Stomach (tissue), 8 donors: ENCODE measurements at regions not wholly inside any gene's neighbourhood (a gene's known extent, or its start where the extent isn't known, plus 50 kb on each side); places are given as distances from the start of the nearest gene placed in this dataset.

ENCODE experiments used
- DNase-seq, 2 donors: peaks; one replicate each; pipeline versions ENCODE4 v3.0.0 to v3.0.0-alpha.2; 2013 to 2019
- H3K27ac ChIP-seq, 5 donors: fragments of 200-600 bp in 4 of 5; sonication (generic) in 4 of 5; one replicate each; pipeline ENCODE4 v1.5.1; 2013 to 2019; ENCODE audit warnings: mild to moderate bottlenecking in 1 of 5, moderate library complexity in 1 of 5
- H3K27me3 ChIP-seq, 3 donors: fragments of 200-600 bp; sonication (generic); one replicate each; pipeline ENCODE4 v1.5.1; 2017 to 2019; ENCODE audit warnings: mixed run types in 1 of 3
- H3K36me3 ChIP-seq, 4 donors: fragments of 200-600 bp; sonication (generic); 1 replicate in 3 of 4; 2 replicates in 1 of 4; pipeline ENCODE4 v1.5.1; 2016 to 2019
- H3K4me1 ChIP-seq, 4 donors: fragments of 200-600 bp; sonication (generic); one replicate each; pipeline ENCODE4 v1.5.1; 2016 to 2019
- H3K4me3 ChIP-seq, 4 donors: fragments of 200-600 bp; sonication (generic) in 3 of 4; one replicate each; pipeline ENCODE4 v1.5.1; 2016 to 2019; ENCODE audit warnings: mild to moderate bottlenecking in 1 of 4
- H3K9me3 ChIP-seq, 4 donors: fragments of 200-600 bp; sonication (generic); one replicate each; pipeline ENCODE4 v1.5.1; 2016 to 2019
- EP300 ChIP-seq: sonication (generic); formaldehyde crosslinking; IDR thresholded peaks from one replicate; pipeline ENCODE4 v1.6.1; 2017; ENCODE audit warnings: antibody characterized with exemption
- POLR2A ChIP-seq, 4 donors: fragments of 450-650 bp; IDR thresholded peaks; one replicate each; pipeline ENCODE4 v1.6.1; 2016; ENCODE audit warnings: antibody characterized with exemption in 4 of 4, control low read depth in 2 of 4, mild to moderate bottlenecking in 1 of 4, moderate library complexity in 1 of 4
- POLR2AphosphoS5 ChIP-seq, 3 donors: sonication (generic); formaldehyde crosslinking; IDR thresholded peaks; one replicate each; pipeline ENCODE4 v1.6.1; 2016; ENCODE audit warnings: antibody characterized with exemption in 3 of 3
- WGBS, 5 donors: extraction: QIAGEN DNeasy Blood & Tissue Kit in 3 of 5; methylation state at CpG; one replicate each; pipeline versions ENCODE4 v1.1.5 to v1.1.7; 2013 to 2018; 5-methylcytosine and 5-hydroxymethylcytosine counted together
- intact Hi-C: fragments of 100-400 bp; cut with DNase I; formaldehyde crosslinking; loops from one replicate; pipeline ENCODE4 v1.15.1; 2023; ENCODE audit warnings: low total_unique reads
- TF ChIP-seq, protein P1 (sequence below), 7 experiments: fragments of 450-650 bp in 4 of 7; fragments of 200-600 bp in 3 of 7; sonication (generic) in 3 of 7; IDR thresholded peaks; one replicate each; pipeline ENCODE4 v1.5.1; 2016 to 2019; ENCODE audit warnings: antibody characterized with exemption in 7 of 7, control low read depth in 2 of 7, mild to moderate bottlenecking in 1 of 7
- donor health status: healthy with polysubstance abuse.
- donor health status: Bipolar disorder and iron deficiency.
- donor health status: healthy.

DNA sequence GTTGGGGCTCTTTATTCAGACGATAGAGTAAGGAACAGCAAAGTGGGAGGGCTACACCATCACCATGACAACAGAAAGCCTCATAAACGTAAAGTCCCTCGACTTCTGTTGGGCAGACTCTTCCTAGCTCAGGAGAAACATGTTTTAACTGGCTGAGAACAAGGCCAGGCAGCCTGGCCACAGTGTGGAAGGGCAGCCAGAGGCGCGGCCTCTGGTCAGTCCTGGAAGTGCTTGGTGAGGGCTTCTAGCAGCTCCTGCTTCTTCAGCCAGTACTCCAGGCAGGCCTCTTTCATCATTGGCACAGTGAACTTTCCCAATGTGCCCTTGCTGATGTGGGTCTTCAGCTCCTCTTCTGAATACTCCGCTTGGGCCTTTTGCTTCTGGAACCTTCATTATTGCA is 690.9 kb downstream of the PCDH19 start:
- no peak for DNase-seq
- no peak overlapping the region for H3K27ac ChIP-seq
- no peaks in the 10 kb centered on the region for H3K4me1 ChIP-seq
- peaks cover 0 to 7% (median 0%) of the 10 kb centered on the region in 4 donors for H3K9me3 ChIP-seq
- peaks cover 0 to 4% (median 0%) of the 10 kb centered on the region in 3 donors for H3K27me3 ChIP-seq
- intact Hi-C loops: no loop called here
- H3K36me3 ChIP-seq: no peaks in the 10 kb centered on the region
- TF ChIP-seq, protein P1, sequence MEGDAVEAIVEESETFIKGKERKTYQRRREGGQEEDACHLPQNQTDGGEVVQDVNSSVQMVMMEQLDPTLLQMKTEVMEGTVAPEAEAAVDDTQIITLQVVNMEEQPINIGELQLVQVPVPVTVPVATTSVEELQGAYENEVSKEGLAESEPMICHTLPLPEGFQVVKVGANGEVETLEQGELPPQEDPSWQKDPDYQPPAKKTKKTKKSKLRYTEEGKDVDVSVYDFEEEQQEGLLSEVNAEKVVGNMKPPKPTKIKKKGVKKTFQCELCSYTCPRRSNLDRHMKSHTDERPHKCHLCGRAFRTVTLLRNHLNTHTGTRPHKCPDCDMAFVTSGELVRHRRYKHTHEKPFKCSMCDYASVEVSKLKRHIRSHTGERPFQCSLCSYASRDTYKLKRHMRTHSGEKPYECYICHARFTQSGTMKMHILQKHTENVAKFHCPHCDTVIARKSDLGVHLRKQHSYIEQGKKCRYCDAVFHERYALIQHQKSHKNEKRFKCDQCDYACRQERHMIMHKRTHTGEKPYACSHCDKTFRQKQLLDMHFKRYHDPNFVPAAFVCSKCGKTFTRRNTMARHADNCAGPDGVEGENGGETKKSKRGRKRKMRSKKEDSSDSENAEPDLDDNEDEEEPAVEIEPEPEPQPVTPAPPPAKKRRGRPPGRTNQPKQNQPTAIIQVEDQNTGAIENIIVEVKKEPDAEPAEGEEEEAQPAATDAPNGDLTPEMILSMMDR (IDR thresholded peaks at IDR 0.05): no peak
- TF ChIP-seq POLR2A (IDR thresholded peaks at IDR 0.05) (no peak), POLR2AphosphoS5 (IDR thresholded peaks at IDR 0.05) (no peak)
- no peak overlapping the region for H3K4me3 ChIP-seq
- 64 to 86% (median 69%) methylated on average over 6 of the region's 6 CpGs for WGBS, 5 donors

DNA sequence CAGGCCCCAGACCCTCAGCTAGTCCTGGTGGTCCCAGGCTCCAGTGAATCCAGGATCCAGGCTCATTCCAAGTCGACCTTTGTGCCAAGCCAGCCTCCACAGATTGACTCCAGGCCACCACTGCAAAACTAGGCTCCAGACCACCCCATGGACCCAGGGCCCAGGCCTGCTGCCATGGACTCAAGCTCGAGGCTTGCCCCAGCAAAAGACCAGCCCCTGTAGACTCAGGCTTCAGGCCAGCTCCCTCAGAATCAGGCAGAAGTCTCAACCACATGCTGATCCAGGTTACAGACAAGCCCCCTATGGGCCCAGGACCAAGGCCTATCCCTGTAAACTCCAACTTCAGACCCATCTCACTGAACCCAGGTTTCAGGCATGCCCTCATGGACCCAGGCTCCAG is 692.4 kb downstream of the PCDH19 start:
- no peak for DNase-seq
- Histone ChIP-seq H3K27ac (no peak overlapping the region), H3K36me3 (no peaks in the 10 kb centered on the region), H3K27me3 (no peaks in the 10 kb centered on the region), H3K4me1 (no peaks in the 10 kb centered on the region), H3K9me3 (peaks cover 0 to 7% (median 0%) of the 10 kb centered on the region in 4 donors), H3K4me3 (no peak overlapping the region)
- intact Hi-C loops: no loop called here
- 15 to 44% (median 41%) methylated on average over 2 of the region's 2 CpGs; no CpG with 5 or more reads in 1 of the 5 donors for WGBS, 5 donors
- TF ChIP-seq POLR2AphosphoS5 (IDR thresholded peaks at IDR 0.05): no peak
- TF ChIP-seq POLR2A (IDR thresholded peaks at IDR 0.05): no peak
- no peak for TF ChIP-seq EP300
- TF ChIP-seq, protein P1 (IDR thresholded peaks at IDR 0.05): no peak

DNA sequence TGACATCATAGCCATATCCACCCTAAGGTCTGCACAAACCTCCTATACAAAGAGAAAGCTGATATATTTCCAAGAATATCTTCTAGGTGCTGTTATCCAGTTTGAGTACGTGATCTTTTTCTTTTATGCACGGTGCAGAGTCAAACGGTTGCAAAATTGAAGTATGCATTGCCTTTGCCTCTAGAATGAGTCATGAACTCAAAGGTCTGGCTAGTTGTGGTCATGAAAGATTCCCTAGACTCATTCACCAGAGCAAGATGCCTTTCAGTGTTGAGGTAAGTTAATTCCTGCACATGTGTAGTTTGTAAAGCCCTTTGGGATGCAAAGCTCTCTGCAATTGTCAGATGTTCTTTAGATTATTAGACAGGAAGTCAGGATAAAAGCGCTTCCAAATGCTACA is 704.4 kb downstream of the PCDH19 start:
- intact Hi-C loops: no loop called here
- no peaks in the 10 kb centered on the region for H3K4me1 ChIP-seq
- H3K27ac ChIP-seq: no peak overlapping the region
- no peak for DNase-seq
- WGBS, 5 donors: 51 to 69% (median 63%) methylated on average over 4 of the region's 4 CpGs
- H3K27me3 ChIP-seq: no peaks in the 10 kb centered on the region
- no peaks in the 10 kb centered on the region for H3K36me3 ChIP-seq
- H3K9me3 ChIP-seq: no peaks in the 10 kb centered on the region
- no peak overlapping the region for H3K4me3 ChIP-seq
- TF ChIP-seq POLR2A (IDR thresholded peaks at IDR 0.05): no peak
- TF ChIP-seq, protein P1 (IDR thresholded peaks at IDR 0.05): no peak
- no peak for TF ChIP-seq POLR2AphosphoS5 (IDR thresholded peaks at IDR 0.05)
- no peak for TF ChIP-seq EP300

DNA sequence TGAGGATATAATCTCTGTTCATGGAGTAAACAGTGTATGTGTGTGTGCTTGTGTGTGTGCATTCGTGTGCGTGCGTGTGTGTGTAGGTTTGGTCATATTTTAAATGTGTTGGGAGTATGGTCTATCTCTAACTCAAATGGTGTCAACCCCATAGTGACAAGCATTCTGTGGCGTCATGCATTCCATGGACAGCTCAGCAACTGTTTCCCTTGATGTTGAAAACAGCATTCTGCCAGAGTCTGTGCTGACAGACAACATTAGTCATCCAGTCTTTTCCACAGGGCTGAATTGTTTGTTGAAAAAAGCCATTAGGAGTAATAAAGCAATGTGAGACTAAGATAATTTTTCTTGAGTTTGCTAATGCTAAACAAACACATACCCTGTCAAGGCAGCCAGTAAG is 706.6 kb downstream of the PCDH19 start:
- H3K27ac ChIP-seq: no peak overlapping the region
- DNase-seq: peak in 1 of 2 donors; percentile 16
- no peaks in the 10 kb centered on the region for H3K9me3 ChIP-seq
- no peaks in the 10 kb centered on the region for H3K36me3 ChIP-seq
- intact Hi-C loops: no loop called here
- no peaks in the 10 kb centered on the region for H3K4me1 ChIP-seq
- no peaks in the 10 kb centered on the region for H3K27me3 ChIP-seq
- 57 to 77% (median 67%) methylated on average over 4 of the region's 4 CpGs for WGBS, 5 donors
- no peak overlapping the region for H3K4me3 ChIP-seq
- TF ChIP-seq POLR2A (IDR thresholded peaks at IDR 0.05) (no peak), POLR2AphosphoS5 (IDR thresholded peaks at IDR 0.05) (no peak), EP300 (no peak)
- TF ChIP-seq, protein P1 (IDR thresholded peaks at IDR 0.05): no peak
